ENCODE measurements at regions not wholly inside any gene's neighbourhood (a gene's known extent, or its start where the extent isn't known, plus 50 kb on each side); places are given as distances from the start of the nearest gene placed in this dataset.

GRCh38 chr19:16019691-16020448 is 56.4 kb upstream of the TPM4 start:
- no peak overlapping the region for H3K27ac Mint-ChIP-seq
- H3K27me3 Mint-ChIP-seq, result no peaks in the 10 kb centered on the region
- H3K4me1 Mint-ChIP-seq (ENCODE audit: low read depth), result no peaks in the 10 kb centered on the region
- peaks cover 1% of the 10 kb centered on the region for H3K36me3 Mint-ChIP-seq (ENCODE audit: insufficient read depth)
- no peak for DNase-seq (ENCODE audit: low spot score, unreplicated experiment)
- H3K9me3 Mint-ChIP-seq (ENCODE audit: low read depth), result peaks cover 11% of the 10 kb centered on the region
- TF ChIP-seq CTCF (IDR thresholded peaks at IDR 0.05; ENCODE audit: unreplicated experiment), result no peak
- no peak overlapping the region for H3K4me3 Mint-ChIP-seq (ENCODE audit: low read depth)

GRCh38 chr19:16021796-16022195 is 54.5 kb upstream of the TPM4 start:
- no peaks in the 10 kb centered on the region for H3K4me1 Mint-ChIP-seq (ENCODE audit: low read depth)
- H3K27me3 Mint-ChIP-seq, result no peaks in the 10 kb centered on the region
- peaks cover 10% of the 10 kb centered on the region for H3K9me3 Mint-ChIP-seq (ENCODE audit: low read depth)
- peaks cover 1% of the 10 kb centered on the region for H3K36me3 Mint-ChIP-seq (ENCODE audit: insufficient read depth)
- DNase-seq (ENCODE audit: low spot score, unreplicated experiment), result no peak
- no peak overlapping the region for H3K27ac Mint-ChIP-seq
- no peak for TF ChIP-seq CTCF (IDR thresholded peaks at IDR 0.05; ENCODE audit: unreplicated experiment)
- no peak overlapping the region for H3K4me3 Mint-ChIP-seq (ENCODE audit: low read depth)

DNA sequence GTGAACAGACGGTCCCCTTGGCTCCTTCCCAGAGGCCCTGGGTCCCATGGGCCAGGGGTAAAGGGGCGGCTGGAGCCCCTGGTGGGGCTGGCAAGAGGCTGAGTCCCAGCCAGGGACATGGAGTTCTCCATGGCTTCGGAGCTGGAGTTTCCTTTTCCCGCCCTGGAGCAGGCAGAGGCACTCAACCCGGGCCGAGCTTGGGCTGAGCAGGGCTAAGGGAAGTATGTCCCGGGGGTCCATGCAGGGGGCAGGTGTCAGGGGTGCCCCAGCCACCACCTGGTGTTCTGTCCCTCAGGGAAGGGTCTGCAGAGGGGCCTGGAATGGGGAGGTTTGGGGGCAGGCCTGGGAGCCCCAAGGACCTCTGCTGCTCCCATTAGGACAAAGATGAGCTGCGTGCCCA is 54.0 kb upstream of the TPM4 start:
- H3K9me3 Mint-ChIP-seq (ENCODE audit: low read depth), result peaks cover 10% of the 10 kb centered on the region
- no peak overlapping the region for H3K27ac Mint-ChIP-seq
- peaks cover 1% of the 10 kb centered on the region for H3K36me3 Mint-ChIP-seq (ENCODE audit: insufficient read depth)
- H3K4me3 Mint-ChIP-seq (ENCODE audit: low read depth), result no peak overlapping the region
- TF ChIP-seq CTCF (IDR thresholded peaks at IDR 0.05; ENCODE audit: unreplicated experiment), result no peak
- no peaks in the 10 kb centered on the region for H3K27me3 Mint-ChIP-seq
- no peak for DNase-seq (ENCODE audit: low spot score, unreplicated experiment)
- H3K4me1 Mint-ChIP-seq (ENCODE audit: low read depth), result no peaks in the 10 kb centered on the region

DNA sequence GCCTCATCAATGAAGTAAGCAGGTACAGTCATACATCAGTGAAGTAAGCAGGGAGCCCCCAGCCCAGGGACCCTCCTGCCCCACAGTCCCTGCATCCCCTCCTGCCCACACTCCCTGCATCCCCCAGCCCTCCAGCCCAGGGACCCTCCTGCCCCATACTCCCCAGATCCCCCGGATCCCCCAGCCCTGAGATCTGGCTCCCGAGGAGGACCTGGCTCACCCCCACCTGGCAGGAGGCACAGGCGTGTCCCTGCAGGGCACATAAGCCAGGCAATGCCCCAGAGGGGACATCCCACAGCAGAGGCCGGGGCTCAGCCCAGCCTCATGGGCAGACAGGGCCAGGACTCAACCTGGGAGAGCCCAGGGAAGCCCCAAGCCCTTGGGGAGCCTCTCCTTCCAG is 53.6 kb upstream of the TPM4 start:
- peaks cover 10% of the 10 kb centered on the region for H3K9me3 Mint-ChIP-seq (ENCODE audit: low read depth)

More for the DNA sequence above, 53.6 kb upstream of the TPM4 start:
- Mint-ChIP-seq H3K36me3 (ENCODE audit: insufficient read depth) (peaks cover 1% of the 10 kb centered on the region), H3K4me3 (ENCODE audit: low read depth) (no peak overlapping the region), H3K27me3 (no peaks in the 10 kb centered on the region), H3K4me1 (ENCODE audit: low read depth) (no peaks in the 10 kb centered on the region), H3K27ac (no peak overlapping the region)
- DNase-seq (ENCODE audit: low spot score, unreplicated experiment), result no peak
- TF ChIP-seq CTCF (IDR thresholded peaks at IDR 0.05; ENCODE audit: unreplicated experiment), result no peak

All from progenitor cell of endocrine pancreas (in vitro differentiated cells).